ENCODE measurements at regions not wholly inside any gene's neighbourhood (a gene's known extent, or its start where the extent isn't known, plus 50 kb on each side); places are given as distances from the start of the nearest gene placed in this dataset.

- ATAC-seq (no peak), DNase-seq (no peak)
- peaks cover 0 to 4% of the 10 kb centered on the region in 2 donors for H3K4me1 ChIP-seq
- intact Hi-C loops (cut with DNase I; ENCODE audit: low total_unique reads) (no loop called here), in situ Hi-C loops (cut with MboI; ENCODE audit: low sequenced_read_pairs in 4 of 4) (no loop called here)
- H3K36me3 ChIP-seq: no peaks in the 10 kb centered on the region
- H3K27me3 ChIP-seq: no peaks in the 10 kb centered on the region
- TF ChIP-seq POLR2A (IDR thresholded peaks at IDR 0.05): no peak
- TF ChIP-seq, protein P1, sequence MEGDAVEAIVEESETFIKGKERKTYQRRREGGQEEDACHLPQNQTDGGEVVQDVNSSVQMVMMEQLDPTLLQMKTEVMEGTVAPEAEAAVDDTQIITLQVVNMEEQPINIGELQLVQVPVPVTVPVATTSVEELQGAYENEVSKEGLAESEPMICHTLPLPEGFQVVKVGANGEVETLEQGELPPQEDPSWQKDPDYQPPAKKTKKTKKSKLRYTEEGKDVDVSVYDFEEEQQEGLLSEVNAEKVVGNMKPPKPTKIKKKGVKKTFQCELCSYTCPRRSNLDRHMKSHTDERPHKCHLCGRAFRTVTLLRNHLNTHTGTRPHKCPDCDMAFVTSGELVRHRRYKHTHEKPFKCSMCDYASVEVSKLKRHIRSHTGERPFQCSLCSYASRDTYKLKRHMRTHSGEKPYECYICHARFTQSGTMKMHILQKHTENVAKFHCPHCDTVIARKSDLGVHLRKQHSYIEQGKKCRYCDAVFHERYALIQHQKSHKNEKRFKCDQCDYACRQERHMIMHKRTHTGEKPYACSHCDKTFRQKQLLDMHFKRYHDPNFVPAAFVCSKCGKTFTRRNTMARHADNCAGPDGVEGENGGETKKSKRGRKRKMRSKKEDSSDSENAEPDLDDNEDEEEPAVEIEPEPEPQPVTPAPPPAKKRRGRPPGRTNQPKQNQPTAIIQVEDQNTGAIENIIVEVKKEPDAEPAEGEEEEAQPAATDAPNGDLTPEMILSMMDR (IDR thresholded peaks at IDR 0.05 in 4 of 5, conservative IDR thresholded peaks at IDR 0.05 in 1 of 5): no peak
- no peak overlapping the region for H3K27ac ChIP-seq
- H3K9me3 ChIP-seq: no peaks in the 10 kb centered on the region
- no peak overlapping the region for H3K4me3 ChIP-seq
Observed at GRCh38 chr5:111563031-111563822, 50.9 kb upstream of the STARD4 start.

DNA sequence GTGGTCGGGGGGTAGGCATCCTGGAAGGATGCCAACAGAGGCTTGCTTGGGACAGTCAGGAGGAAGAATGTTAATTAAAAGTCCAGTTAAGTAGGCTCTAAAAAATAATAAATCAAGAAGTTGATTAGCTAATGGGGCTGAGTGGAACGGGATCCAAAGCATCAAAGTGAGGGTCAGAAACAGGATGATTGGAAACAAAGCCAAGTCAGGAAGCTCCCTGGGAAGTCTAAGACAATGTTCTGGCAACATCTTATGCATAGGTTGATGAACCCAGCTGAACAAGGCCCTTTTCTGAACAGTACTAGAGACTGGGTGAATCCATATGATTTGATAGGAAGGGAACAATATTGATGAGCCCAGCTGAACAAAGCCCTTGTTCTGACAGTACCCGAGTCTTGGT is 50.2 kb upstream of the STARD4 start:
- DNase-seq (no peak), ATAC-seq (no peak)
- in situ Hi-C loops (cut with MboI; ENCODE audit: low sequenced_read_pairs in 4 of 4): no loop called here
- Histone ChIP-seq H3K36me3 (no peaks in the 10 kb centered on the region), H3K4me1 (peaks cover 0 to 4% of the 10 kb centered on the region in 2 donors), H3K27ac (no peak overlapping the region), H3K9me3 (no peaks in the 10 kb centered on the region), H3K27me3 (no peaks in the 10 kb centered on the region), H3K4me3 (no peak overlapping the region)
- TF ChIP-seq POLR2A (IDR thresholded peaks at IDR 0.05): no peak
- TF ChIP-seq, protein P1 (IDR thresholded peaks at IDR 0.05 in 4 of 5, conservative IDR thresholded peaks at IDR 0.05 in 1 of 5): no peak
- intact Hi-C loops (cut with DNase I; ENCODE audit: low total_unique reads): no loop called here

All from gastrocnemius medialis (tissue), 4 donors.